Erythroblast (primary cell): ENCODE measurements at regions not wholly inside any gene's neighbourhood (a gene's known extent, or its start where the extent isn't known, plus 50 kb on each side); places are given as distances from the start of the nearest gene placed in this dataset.

Experiments used
- GATA1 ChIP-seq: IDR thresholded peaks from 2 replicates; pipeline ENCODE4 v1.6.1; 2011; ENCODE audit warnings: low read depth, mild to moderate bottlenecking, control low read depth, low read length, moderate library complexity
- POLR2A ChIP-seq: IDR thresholded peaks from 2 replicates; pipeline ENCODE4 v1.6.1; 2011; ENCODE audit warnings: mild to moderate bottlenecking, low read length

DNA sequence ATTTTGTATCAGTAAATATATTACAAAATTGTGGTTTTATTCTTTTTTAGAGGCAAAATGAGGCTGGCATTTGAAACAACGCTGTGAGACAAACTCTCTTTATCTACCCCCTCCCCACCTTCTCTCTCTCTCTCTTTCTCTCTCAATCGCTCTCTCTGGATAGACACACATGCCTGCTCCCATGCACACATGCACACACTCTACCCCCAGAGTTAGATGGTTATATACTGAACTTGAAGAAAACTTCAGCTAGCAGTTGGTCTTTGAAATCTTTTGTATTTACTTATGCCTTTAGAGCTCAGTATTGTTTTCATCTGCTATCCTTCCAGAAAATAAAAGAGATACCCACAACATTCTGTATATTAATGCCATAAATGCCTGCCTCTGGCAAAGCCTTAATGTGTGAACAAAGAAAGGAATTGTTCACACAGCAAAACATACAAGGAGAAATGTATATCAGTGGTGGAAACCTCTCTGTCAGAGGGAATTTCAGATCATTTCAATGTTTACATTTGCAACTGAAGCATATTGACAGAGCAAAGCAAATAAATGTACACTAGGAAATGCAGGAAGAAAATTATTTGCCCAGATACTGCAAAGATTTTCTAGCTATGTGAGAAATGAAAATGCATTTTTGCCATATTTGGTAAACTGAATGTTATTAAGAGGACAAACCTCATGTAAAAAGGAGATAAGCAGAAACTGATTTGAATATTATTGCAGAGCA lies 217.0 kb upstream of the UBE2E3 start:
- TF ChIP-seq POLR2A (no peak), GATA1 (no peak)
